ENCODE measurements at regions not wholly inside any gene's neighbourhood (a gene's known extent, or its start where the extent isn't known, plus 50 kb on each side); places are given as distances from the start of the nearest gene placed in this dataset.

GRCh38 chr5:158602981-158603380 lies 496.7 kb downstream of the EBF1 start:
- TF ChIP-seq CTCF (conservative IDR thresholded peaks at IDR 0.05; ENCODE audit: low read depth, low read length), result no peak
- no peak for TF ChIP-seq EZH2 (IDR thresholded peaks at IDR 0.05; ENCODE audit: low read length, unreplicated experiment)

Data from PC-3 (cell line).